HCT116 (cell line): ENCODE measurements at regions not wholly inside any gene's neighbourhood (a gene's known extent, or its start where the extent isn't known, plus 50 kb on each side); places are given as distances from the start of the nearest gene placed in this dataset.

ENCODE experiments used
- ATAC-seq: fragments of 200-7000 bp; cut with Tn5 transposase; 2 replicates; pipeline ENCODE4 v1.9.1; 2020; ENCODE audit warnings: mild to moderate bottlenecking, moderate library complexity
- BruUV-seq: library from RNA; stranded (reverse); fragments of 400-500 nt; replicated peaks from 2 replicates; lab custom pipeline; 2021; lab: Mats Ljungman, UMichigan
- CTCF ChIA-PET: fragments of 300-600 bp; sonication (Branson Sonifier 250); formaldehyde crosslinking; loops from one replicate; lab custom pipeline; 2021; ENCODE audit warnings: antibody characterized with exemption; lab: Charles Lee
- POLR2A ChIA-PET: fragments of 300-600, 350-600 bp; sonication (Branson Sonifier 250); formaldehyde crosslinking; loops from one replicate; lab custom pipeline; 2021; ENCODE audit warnings: antibody characterized with exemption; lab: Charles Lee
- RAD21 ChIA-PET, 2 experiments: fragments of 300-600 bp; sonication (Branson Sonifier 250); formaldehyde crosslinking; loops; one replicate each; lab custom pipeline; 2023; ENCODE audit warnings: low total read pairs in 2 of 2; ENCODE audit not compliant: uncharacterized antibody in 2 of 2, unreplicated experiment in 2 of 2, low non-redundant PET in 1 of 2; lab: Charles Lee
- DNase-seq: peaks from one replicate; pipeline ENCODE4 v3.0.0-alpha.2; 2010; ENCODE audit warnings: low read depth, low spot score
- H2AFZ ChIP-seq: fragments of 200-600 bp; shearing (Covaris generic), sonication (generic); 2 replicates; pipeline ENCODE4 v1.6.1; 2017; ENCODE audit warnings: low read depth, mixed run types, mixed read lengths, antibody characterized with exemption, low read length; ENCODE audit not compliant: poor library complexity, severe bottlenecking
- H3K27ac ChIP-seq: 2 replicates; pipeline ENCODE4 v1.5.1; 2012; ENCODE audit warnings: low read depth, low read length
- H3K27me3 ChIP-seq: fragments of 200-600 bp; sonication (generic); 2 replicates; pipeline ENCODE4 v1.6.1; 2016; ENCODE audit warnings: mixed run types, low read length, mixed read lengths; ENCODE audit not compliant: insufficient read depth
- H3K36me3 ChIP-seq, 2 experiments: fragments of 200-500 bp in 1 of 2; fragments of 200-600 bp in 1 of 2; sonication (Bioruptor generic) in 1 of 2; sonication (generic) in 1 of 2; 2 replicates each; pipeline versions ENCODE4 v1.5.1 to v1.6.1; 2014 to 2016; ENCODE audit warnings: low read length in 2 of 2, inconsistent platforms in 1 of 2, mixed read lengths in 1 of 2, mixed run types in 1 of 2; ENCODE audit not compliant: insufficient read depth in 2 of 2, control insufficient read depth in 1 of 2
- H3K4me1 ChIP-seq, 2 experiments: fragments of 200-600 bp in 1 of 2; sonication (generic) in 1 of 2; 2 replicates each; pipeline versions ENCODE4 v1.5.1 to v1.6.1; 2012 to 2017; ENCODE audit warnings: low read length in 2 of 2, inconsistent platforms in 1 of 2, mild to moderate bottlenecking in 1 of 2, mixed read lengths in 1 of 2, mixed run types in 1 of 2, moderate library complexity in 1 of 2; ENCODE audit not compliant: insufficient read depth in 2 of 2, control insufficient read depth in 1 of 2
- H3K4me2 ChIP-seq: fragments of 200-600 bp; sonication (generic); 2 replicates; pipeline ENCODE4 v1.6.1; 2017; ENCODE audit warnings: mixed run types, low read length, mixed read lengths
- H3K4me3 ChIP-seq, 2 experiments: fragments of 200-600 bp in 1 of 2; sonication (generic) in 1 of 2; replicated peaks in 1 of 2; 2 replicates each; pipeline ENCODE4 v1.5.1; 2011 to 2016; ENCODE audit warnings: low read length in 2 of 2, control low read depth in 1 of 2, low read depth in 1 of 2, mild to moderate bottlenecking in 1 of 2, mixed read lengths in 1 of 2, mixed run types in 1 of 2
- H3K79me2 ChIP-seq: fragments of 200-600 bp; sonication (generic); 2 replicates; pipeline ENCODE4 v1.6.1; 2017; ENCODE audit warnings: mild to moderate bottlenecking, mixed run types, low read length, moderate library complexity, mixed read lengths; ENCODE audit not compliant: insufficient read depth
- H3K9ac ChIP-seq: fragments of 200-600 bp; sonication (generic); 2 replicates; pipeline ENCODE4 v1.6.1; 2016; ENCODE audit warnings: low read length, mixed read lengths
- H3K9me2 ChIP-seq: fragments of 200-600 bp; sonication (generic), shearing (Covaris generic); 2 replicates; pipeline ENCODE4 v1.6.1; 2017; ENCODE audit warnings: mixed run types, mild to moderate bottlenecking, moderate library complexity; ENCODE audit not compliant: insufficient read depth
- H3K9me3 ChIP-seq, 2 experiments: fragments of 200-500 bp in 1 of 2; fragments of 200-600 bp in 1 of 2; sonication (Bioruptor generic) in 1 of 2; sonication (generic) in 1 of 2; 2 replicates each; pipeline ENCODE4 v1.6.1; 2014 to 2017; ENCODE audit warnings: low read length in 2 of 2, mixed read lengths in 2 of 2, inconsistent platforms in 1 of 2, low read depth in 1 of 2, mild to moderate bottlenecking in 1 of 2, mixed run types in 1 of 2, moderate library complexity in 1 of 2; ENCODE audit not compliant: control insufficient read depth in 1 of 2, insufficient read depth in 1 of 2
- H4K20me1 ChIP-seq: fragments of 200-600 bp; sonication (generic), shearing (Covaris generic); 2 replicates; pipeline ENCODE4 v1.6.1; 2017; ENCODE audit warnings: mixed run types, mild to moderate bottlenecking, moderate library complexity; ENCODE audit not compliant: insufficient read depth
- CBX3 ChIP-seq: IDR thresholded peaks from 2 replicates; pipeline ENCODE4 v1.6.1; 2012; ENCODE audit warnings: low read depth
- CEBPB ChIP-seq: IDR thresholded peaks from 2 replicates; pipeline ENCODE4 v1.6.1; 2012; ENCODE audit warnings: low read depth
- EGR1 ChIP-seq: IDR thresholded peaks from 2 replicates; pipeline ENCODE4 v1.6.1; 2012; ENCODE audit warnings: low read depth
- ELF1 ChIP-seq: IDR thresholded peaks from 2 replicates; pipeline ENCODE4 v1.6.1; 2012; ENCODE audit warnings: low read depth, borderline replicate concordance
- EZH2 ChIP-seq: fragments of 200-600 bp; sonication (generic); IDR thresholded peaks from 2 replicates; pipeline ENCODE4 v1.6.1; 2017; ENCODE audit warnings: antibody characterized with exemption, mixed run types
- EZH2phosphoT487 ChIP-seq: fragments of 200-600 bp; IDR thresholded peaks from 2 replicates; pipeline ENCODE4 v1.6.1; 2018; ENCODE audit warnings: antibody characterized with exemption, borderline replicate concordance
- FOSL1 ChIP-seq: IDR thresholded peaks from 2 replicates; pipeline ENCODE4 v1.6.1; 2012; ENCODE audit warnings: low read depth
- JUND ChIP-seq: IDR thresholded peaks from 2 replicates; pipeline ENCODE4 v1.6.1; 2012
- MAX ChIP-seq: IDR thresholded peaks from 2 replicates; pipeline ENCODE4 v1.6.1; 2012
- POLR2A ChIP-seq: IDR thresholded peaks from 2 replicates; pipeline ENCODE4 v1.7.0; 2011; ENCODE audit warnings: borderline replicate concordance; ENCODE audit not compliant: insufficient read depth, insufficient read length; ENCODE audit errors: extremely low read depth
- POLR2AphosphoS5 ChIP-seq: IDR thresholded peaks from 2 replicates; pipeline ENCODE4 v1.6.1; 2011; ENCODE audit warnings: mild to moderate bottlenecking, low read depth, low read length, moderate library complexity
- REST ChIP-seq: IDR thresholded peaks from 2 replicates; pipeline ENCODE4 v1.6.1; 2012; ENCODE audit warnings: low read depth
- SIN3A ChIP-seq: IDR thresholded peaks from 2 replicates; pipeline ENCODE4 v1.6.1; 2012; ENCODE audit warnings: low read depth
- SRF ChIP-seq: IDR thresholded peaks from 2 replicates; pipeline ENCODE4 v1.6.1; 2012; ENCODE audit warnings: low read depth
- TCF7L2 ChIP-seq: IDR thresholded peaks from 2 replicates; pipeline ENCODE4 v1.7.0; 2011; ENCODE audit warnings: borderline replicate concordance, inconsistent platforms; ENCODE audit not compliant: insufficient read depth, insufficient read length; ENCODE audit errors: extremely low read depth
- YY1 ChIP-seq: IDR thresholded peaks from 2 replicates; pipeline ENCODE4 v1.6.1; 2011; ENCODE audit warnings: low read length, low read depth, moderate library complexity, mild to moderate bottlenecking; ENCODE audit not compliant: insufficient replicate concordance; ENCODE audit errors: extremely low read depth
- ZBTB33 ChIP-seq: IDR thresholded peaks from 2 replicates; pipeline ENCODE4 v1.6.1; 2011; ENCODE audit warnings: mild to moderate bottlenecking, low read length, moderate library complexity; ENCODE audit not compliant: insufficient replicate concordance; ENCODE audit errors: extremely low read depth
- ZFX ChIP-seq: fragments of 450-650 bp; IDR thresholded peaks from 2 replicates; pipeline ENCODE4 v1.6.1; 2017
- ZNF274 ChIP-seq: fragments of 200-500 bp; sonication (Bioruptor generic); IDR thresholded peaks from 2 replicates; pipeline ENCODE4 v1.6.1; 2014; ENCODE audit warnings: mild to moderate bottlenecking, low read depth, low read length, inconsistent platforms
- intact Hi-C: fragments of 100-400 bp; cut with micrococcal nuclease; formaldehyde crosslinking; loops from 2 replicates; pipeline ENCODE4 v1.10.0; 2022

- no peaks in the 10 kb centered on the region for H3K36me3 ChIP-seq
- peak; percentile 67 for ATAC-seq
- no peaks in the 10 kb centered on the region for H3K9me2 ChIP-seq
- BruUV-seq: no TSS peak
- H3K4me1 ChIP-seq: no peaks in the 10 kb centered on the region
- H3K9ac ChIP-seq: no peak overlapping the region
- H3K4me3 ChIP-seq: no peak overlapping the region
- intact Hi-C loops: no loop called here
- no peak overlapping the region for H3K27ac ChIP-seq
- TF ChIP-seq MAX (no peak), EZH2phosphoT487 (no peak), EZH2 (no peak), YY1 (no peak), ZFX (no peak), SIN3A (no peak), POLR2AphosphoS5 (no peak), ELF1 (no peak), POLR2A (no peak), JUND (no peak), REST (no peak), ZBTB33 (no peak), FOSL1 (no peak), TCF7L2 (no peak), EGR1 (no peak), SRF (no peak), CEBPB (no peak), ZNF274 (no peak), CBX3 (no peak)
- no peak overlapping the region for H3K4me2 ChIP-seq
- no peaks in the 10 kb centered on the region for H3K27me3 ChIP-seq
- no peaks in the 10 kb centered on the region for H3K9me3 ChIP-seq
- ChIA-PET POLR2A (interaction anchor here (0.5 kb wide), 1 partner anchor 64 kb away, joined by 5 read pairs; no protein-coding TSS in a partner anchor), CTCF (no interaction called here), RAD21 (no interaction called here)
- H2AFZ ChIP-seq: no peak overlapping the region
- no peaks in the 10 kb centered on the region for H3K79me2 ChIP-seq
- H4K20me1 ChIP-seq: no peaks in the 10 kb centered on the region
- no peak for DNase-seq
Measured at GRCh38 chr3:127074900-127075360, 92.0 kb downstream of the PLXNA1 start.
